Left lung (tissue), 4 donors: ENCODE measurements at regions not wholly inside any gene's neighbourhood (a gene's known extent, or its start where the extent isn't known, plus 50 kb on each side); places are given as distances from the start of the nearest gene placed in this dataset.
A peak's percentile ranks its signal among the peaks of the same experiment; 100 is the strongest.

Experiments
- ATAC-seq: fragments of 200-7000 bp; cut with Tn5 transposase; one replicate; pipeline ENCODE4 v1.9.1; 2020; ENCODE audit warnings: moderate library complexity
- DNase-seq, 4 donors: peaks; one replicate each; pipeline ENCODE4 v3.0.0-alpha.2; 2013 to 2020
- H3K27ac ChIP-seq, 2 donors: fragments of 200-600 bp; sonication (generic) in 1 of 2; one replicate each; pipeline versions ENCODE4 v1.5.0 to v1.8.0; 2020 to 2021
- H3K27me3 ChIP-seq, 2 donors: fragments of 200-600 bp; sonication (generic) in 1 of 2; one replicate each; pipeline versions ENCODE4 v1.5.0 to v1.8.0; 2020 to 2021
- H3K36me3 ChIP-seq, 2 donors: fragments of 200-600 bp; sonication (generic) in 1 of 2; one replicate each; pipeline versions ENCODE4 v1.5.0 to v1.8.0; 2020 to 2021
- H3K4me1 ChIP-seq, 2 donors: fragments of 200-600 bp; one replicate each; pipeline ENCODE4 v1.8.0; 2021
- H3K4me3 ChIP-seq, 2 donors: fragments of 200-600 bp; sonication (generic) in 1 of 2; one replicate each; pipeline versions ENCODE4 v1.5.0 to v1.8.0; 2020 to 2021; ENCODE audit warnings: mild to moderate bottlenecking in 1 of 2
- H3K9me3 ChIP-seq, 2 donors: fragments of 200-600 bp; sonication (generic) in 1 of 2; one replicate each; pipeline versions ENCODE4 v1.5.0 to v1.8.0; 2020 to 2021
- CTCF ChIP-seq, 2 donors: fragments of 200-600 bp; sonication (generic) in 1 of 2; IDR thresholded peaks; one replicate each; pipeline versions ENCODE4 v1.5.0 to v1.8.0; 2021; ENCODE audit warnings: antibody characterized with exemption in 2 of 2
- intact Hi-C, 2 donors: fragments of 100-400 bp; cut with DNase I; formaldehyde crosslinking; loops; one replicate each; pipeline versions ENCODE4 v1.11.2 to v1.14.2; 2022
- donor health status: DM: no; HTN: yes; CAD: no.
- donor health status: DM: no; HTN: no; CAD: no.

GRCh38 chr7:57210871-57211270 lies 78.6 kb upstream of the ZNF479 start:
- no peaks in the 10 kb centered on the region for H3K27me3 ChIP-seq
- no peaks in the 10 kb centered on the region for H3K36me3 ChIP-seq
- H3K27ac ChIP-seq, result no peak overlapping the region
- ATAC-seq (no peak), DNase-seq (no peak)
- H3K4me3 ChIP-seq, result no peak overlapping the region
- H3K9me3 ChIP-seq, result peaks cover 0 to 81% of the 10 kb centered on the region in 2 donors
- intact Hi-C loops, result no loop called here
- no peak for TF ChIP-seq CTCF (IDR thresholded peaks at IDR 0.05)
- no peaks in the 10 kb centered on the region for H3K4me1 ChIP-seq

- DNase-seq (peak in 1 of 4 donors; percentile 26), ATAC-seq (no peak)
- TF ChIP-seq CTCF (IDR thresholded peaks at IDR 0.05), result no peak
- intact Hi-C loops, result no loop called here
- H3K36me3 ChIP-seq, result no peaks in the 10 kb centered on the region
- no peaks in the 10 kb centered on the region for H3K4me1 ChIP-seq
- H3K27me3 ChIP-seq, result no peaks in the 10 kb centered on the region
- H3K9me3 ChIP-seq, result peaks cover 0 to 88% of the 10 kb centered on the region in 2 donors
- H3K4me3 ChIP-seq, result no peak overlapping the region
- H3K27ac ChIP-seq, result no peak overlapping the region
Measured at GRCh38 chr7:57211428-57212100, 79.3 kb upstream of the ZNF479 start.

- H3K4me3 ChIP-seq, result no peak overlapping the region
- intact Hi-C loops, result no loop called here
- H3K27ac ChIP-seq, result no peak overlapping the region
- no peaks in the 10 kb centered on the region for H3K4me1 ChIP-seq
- DNase-seq, result no peak
- no peaks in the 10 kb centered on the region for H3K36me3 ChIP-seq
- H3K9me3 ChIP-seq, result peaks cover 0 to 94% of the 10 kb centered on the region in 2 donors
- no peak for TF ChIP-seq CTCF (IDR thresholded peaks at IDR 0.05)
- H3K27me3 ChIP-seq, result no peaks in the 10 kb centered on the region
- ATAC-seq, result no peak
Measured at GRCh38 chr7:57215423-57215822, 83.2 kb upstream of the ZNF479 start.

- Histone ChIP-seq H3K4me3 (no peak overlapping the region), H3K4me1 (no peaks in the 10 kb centered on the region), H3K27me3 (no peaks in the 10 kb centered on the region), H3K27ac (no peak overlapping the region), H3K9me3 (peaks cover 0 to 94% of the 10 kb centered on the region in 2 donors), H3K36me3 (no peaks in the 10 kb centered on the region)
- no peak for TF ChIP-seq CTCF (IDR thresholded peaks at IDR 0.05)
- intact Hi-C loops, result no loop called here
- DNase-seq (no peak), ATAC-seq (no peak)
Measured at GRCh38 chr7:57216340-57216739, 84.1 kb upstream of the ZNF479 start.

DNA sequence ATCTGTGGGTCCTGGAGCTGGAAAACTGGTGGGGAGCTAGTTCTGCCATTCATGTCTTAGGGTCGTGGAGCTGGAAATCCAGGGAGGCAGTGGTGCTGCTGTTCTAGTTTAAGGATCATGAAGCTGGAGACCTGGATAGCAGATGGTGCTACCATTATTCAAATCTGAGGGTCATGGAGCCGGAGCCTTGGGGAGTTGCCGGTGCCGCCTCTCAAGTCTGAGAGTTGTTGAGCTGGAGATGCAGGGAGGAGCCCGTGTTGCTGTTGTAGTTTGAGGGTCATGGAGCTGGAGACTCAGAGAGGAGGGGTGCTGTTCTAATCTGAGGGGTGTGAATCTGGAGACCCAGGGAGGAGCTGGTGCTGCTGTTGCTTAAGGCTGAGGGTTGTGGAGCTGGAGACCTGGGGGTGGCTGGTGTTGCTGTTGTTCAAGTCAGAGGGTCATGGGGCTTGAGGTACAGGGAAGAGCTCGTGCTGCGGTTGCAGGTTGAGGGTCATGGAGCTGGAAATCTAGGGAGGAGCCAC lies 86.0 kb upstream of the ZNF479 start:
- no peak for ATAC-seq
- H3K36me3 ChIP-seq, result no peaks in the 10 kb centered on the region
- H3K4me1 ChIP-seq, result no peaks in the 10 kb centered on the region

More for the DNA sequence above, 86.0 kb upstream of the ZNF479 start:
- Histone ChIP-seq H3K9me3 (peaks cover 0 to 94% of the 10 kb centered on the region in 2 donors), H3K4me3 (no peak overlapping the region), H3K27ac (no peak overlapping the region), H3K27me3 (no peaks in the 10 kb centered on the region)
- no peak for TF ChIP-seq CTCF (IDR thresholded peaks at IDR 0.05)
- intact Hi-C loops, result no loop called here
- DNase-seq, result no peak
